ENCODE measurements at regions not wholly inside any gene's neighbourhood (a gene's known extent, or its start where the extent isn't known, plus 50 kb on each side); places are given as distances from the start of the nearest gene placed in this dataset.
"Not testable (repeated sequence)": the region's sequence is repeated elsewhere in the genome, so short reads cannot be mapped to it uniquely, and the experiment has no call there.

GRCh38 chr1:96525657-96526557, 195.7 kb upstream of the PTBP2 start:
- H3K36me3 Mint-ChIP-seq, result peaks cover 12 to 13% of the 10 kb centered on the region in 2 donors
- DNase-seq (no peak), ATAC-seq (ENCODE audit: low read depth in 2 of 2) (no peak)
- H3K4me1 Mint-ChIP-seq, result no peaks in the 10 kb centered on the region
- H3K9me3 Mint-ChIP-seq, result peaks cover 6 to 35% (median 23%) of the 10 kb centered on the region in 7 donors
- H3K4me3 Mint-ChIP-seq, result no peak overlapping the region
- no peak overlapping the region for H3K27ac Mint-ChIP-seq
- H3K27me3 Mint-ChIP-seq, result peaks cover 0 to 6% (median 0%) of the 10 kb centered on the region in 3 donors

GRCh38 chr1:96528672-96529071, 192.9 kb upstream of the PTBP2 start:
- Mint-ChIP-seq H3K36me3 (peaks cover 12 to 13% of the 10 kb centered on the region in 2 donors), H3K9me3 (peaks cover 6 to 40% (median 24%) of the 10 kb centered on the region in 7 donors)
- not testable (repeated sequence) for H3K4me1 Mint-ChIP-seq; H3K27me3 Mint-ChIP-seq; H3K4me3 Mint-ChIP-seq; ATAC-seq (ENCODE audit: low read depth in 2 of 2); DNase-seq; H3K27ac Mint-ChIP-seq

DNA sequence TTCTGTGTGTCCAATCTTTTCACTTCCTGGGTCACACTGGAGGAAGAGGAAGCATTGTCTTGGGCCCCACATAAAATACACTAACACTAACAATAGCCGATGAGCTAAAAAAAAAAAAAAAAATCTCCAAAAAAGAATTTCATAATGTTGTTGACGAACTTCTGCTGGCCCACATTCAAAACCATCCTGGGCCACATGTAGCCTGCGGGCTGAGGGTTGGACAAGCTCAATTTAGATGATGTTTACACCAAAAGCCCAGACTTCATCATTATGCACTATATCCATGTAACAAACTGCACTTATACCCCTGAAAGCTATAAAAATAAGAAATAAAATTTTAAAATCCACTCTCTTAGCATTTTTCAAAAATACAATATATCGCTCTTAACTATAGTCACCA, 187.8 kb upstream of the PTBP2 start:
- Mint-ChIP-seq H3K36me3 (peaks cover 3 to 6% of the 10 kb centered on the region in 2 donors), H3K27me3 (no peaks in the 10 kb centered on the region), H3K9me3 (peaks cover 2 to 17% (median 8%) of the 10 kb centered on the region in 7 donors), H3K27ac (no peak overlapping the region), H3K4me3 (no peak overlapping the region), H3K4me1 (no peaks in the 10 kb centered on the region)
- ATAC-seq (ENCODE audit: low read depth in 2 of 2), result no peak
- no peak for DNase-seq

GRCh38 chr1:96536581-96536980, 185.0 kb upstream of the PTBP2 start:
- Mint-ChIP-seq H3K4me3 (no peak overlapping the region), H3K27ac (no peak overlapping the region), H3K27me3 (no peaks in the 10 kb centered on the region), H3K4me1 (no peaks in the 10 kb centered on the region), H3K9me3 (peaks cover 0 to 2% (median 0%) of the 10 kb centered on the region in 7 donors), H3K36me3 (no peaks in the 10 kb centered on the region)
- ATAC-seq (ENCODE audit: low read depth in 2 of 2) (no peak), DNase-seq (no peak)

DNA sequence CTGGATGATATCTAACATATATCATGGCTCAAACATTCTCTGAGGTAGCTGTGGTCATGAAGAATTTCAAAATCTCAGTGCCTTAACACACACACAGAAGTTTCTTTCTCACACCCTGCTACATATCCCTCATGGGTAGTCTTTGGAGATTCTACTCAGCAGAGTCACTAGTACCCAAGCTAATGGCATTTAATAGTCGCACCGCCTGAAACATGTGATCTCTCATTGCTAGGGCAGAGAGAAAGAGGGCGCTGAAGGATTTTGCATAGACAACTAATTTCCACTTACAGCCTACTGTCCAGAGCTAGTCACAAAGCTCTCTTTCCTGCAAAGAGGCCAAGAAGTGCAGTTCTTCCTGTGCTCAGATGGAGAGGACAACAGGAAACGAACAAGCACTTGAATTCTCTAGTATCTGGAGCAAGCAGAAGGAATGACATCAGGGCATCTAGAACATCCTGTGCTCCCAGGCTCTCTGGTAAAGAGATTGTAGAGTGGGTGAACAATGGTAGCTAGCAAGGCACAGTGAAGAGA, 183.4 kb upstream of the PTBP2 start:
- DNase-seq, result no peak
- Mint-ChIP-seq H3K36me3 (no peaks in the 10 kb centered on the region), H3K27me3 (no peaks in the 10 kb centered on the region), H3K27ac (no peak overlapping the region), H3K9me3 (no peaks in the 10 kb centered on the region), H3K4me1 (no peaks in the 10 kb centered on the region), H3K4me3 (no peak overlapping the region)
- ATAC-seq (ENCODE audit: low read depth in 2 of 2), result no peak

DNA sequence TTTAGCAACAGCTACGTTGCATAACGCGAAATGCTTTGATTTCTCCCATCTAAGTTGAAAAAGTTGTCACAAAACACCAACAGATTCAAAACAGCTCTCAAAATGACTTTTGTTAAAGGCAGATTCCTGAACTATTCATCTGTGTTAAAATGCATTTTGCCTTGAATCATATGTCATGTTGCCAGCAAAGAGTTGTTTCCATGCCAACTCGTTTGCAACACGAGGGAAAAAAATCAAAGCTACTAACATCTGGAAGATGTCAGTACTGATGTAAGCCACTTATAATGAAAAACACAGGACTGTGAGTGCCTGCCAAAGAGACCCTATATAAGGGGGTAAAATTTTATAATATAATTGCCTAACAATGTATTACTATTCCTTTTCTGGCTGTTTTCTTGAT, 182.7 kb upstream of the PTBP2 start:
- H3K36me3 Mint-ChIP-seq, result no peaks in the 10 kb centered on the region
- H3K9me3 Mint-ChIP-seq, result no peaks in the 10 kb centered on the region
- DNase-seq (no peak), ATAC-seq (ENCODE audit: low read depth in 2 of 2) (no peak)
- H3K4me1 Mint-ChIP-seq, result no peaks in the 10 kb centered on the region
- no peaks in the 10 kb centered on the region for H3K27me3 Mint-ChIP-seq
- H3K27ac Mint-ChIP-seq, result no peak overlapping the region
- H3K4me3 Mint-ChIP-seq, result no peak overlapping the region

GRCh38 chr1:96541491-96541890, 180.1 kb upstream of the PTBP2 start:
- H3K9me3 Mint-ChIP-seq, result no peaks in the 10 kb centered on the region
- no peak overlapping the region for H3K27ac Mint-ChIP-seq
- H3K4me1 Mint-ChIP-seq, result no peaks in the 10 kb centered on the region
- no peaks in the 10 kb centered on the region for H3K27me3 Mint-ChIP-seq
- DNase-seq, result no peak
- no peak for ATAC-seq (ENCODE audit: low read depth in 2 of 2)
- no peak overlapping the region for H3K4me3 Mint-ChIP-seq
- H3K36me3 Mint-ChIP-seq, result no peaks in the 10 kb centered on the region

- Mint-ChIP-seq H3K4me3 (no peak overlapping the region), H3K9me3 (no peaks in the 10 kb centered on the region), H3K27me3 (no peaks in the 10 kb centered on the region)
Observed at GRCh38 chr1:96544051-96544830, 177.3 kb upstream of the PTBP2 start.

GRCh38 chr1:96544831-96545221, 176.8 kb upstream of the PTBP2 start:
- Mint-ChIP-seq H3K36me3 (no peaks in the 10 kb centered on the region), H3K4me3 (no peak overlapping the region), H3K27ac (no peak overlapping the region), H3K9me3 (no peaks in the 10 kb centered on the region), H3K4me1 (no peaks in the 10 kb centered on the region), H3K27me3 (no peaks in the 10 kb centered on the region)
- ATAC-seq (ENCODE audit: low read depth in 2 of 2) (no peak), DNase-seq (no peak)

More at GRCh38 chr1:96544051-96544830, 177.3 kb upstream of the PTBP2 start:
- DNase-seq (no peak), ATAC-seq (ENCODE audit: low read depth in 2 of 2) (no peak)
- Mint-ChIP-seq H3K36me3 (no peaks in the 10 kb centered on the region), H3K4me1 (no peaks in the 10 kb centered on the region), H3K27ac (no peak overlapping the region)

- Mint-ChIP-seq H3K36me3 (no peaks in the 10 kb centered on the region), H3K4me1 (no peaks in the 10 kb centered on the region), H3K4me3 (no peak overlapping the region), H3K27ac (no peak overlapping the region), H3K9me3 (no peaks in the 10 kb centered on the region), H3K27me3 (no peaks in the 10 kb centered on the region)
- DNase-seq (no peak), ATAC-seq (ENCODE audit: low read depth in 2 of 2) (no peak)
Observed at GRCh38 chr1:96545935-96546656, 175.5 kb upstream of the PTBP2 start.

- no peak for ATAC-seq (ENCODE audit: low read depth in 2 of 2)
Observed at GRCh38 chr1:96550061-96550460, 171.5 kb upstream of the PTBP2 start.

GRCh38 chr1:96552451-96552850, 169.1 kb upstream of the PTBP2 start:
- no peak for ATAC-seq (ENCODE audit: low read depth in 2 of 2)
- H3K36me3 Mint-ChIP-seq, result no peaks in the 10 kb centered on the region
- no peaks in the 10 kb centered on the region for H3K4me1 Mint-ChIP-seq
- no peak overlapping the region for H3K27ac Mint-ChIP-seq
- no peak overlapping the region for H3K4me3 Mint-ChIP-seq
- H3K27me3 Mint-ChIP-seq, result peaks cover 0 to 6% (median 0%) of the 10 kb centered on the region in 3 donors
- DNase-seq, result no peak
- H3K9me3 Mint-ChIP-seq, result peaks cover 0 to 1% (median 0%) of the 10 kb centered on the region in 7 donors

More at GRCh38 chr1:96550061-96550460, 171.5 kb upstream of the PTBP2 start:
- Mint-ChIP-seq H3K27ac (no peak overlapping the region), H3K4me3 (no peak overlapping the region), H3K27me3 (peaks cover 0 to 3% (median 0%) of the 10 kb centered on the region in 3 donors), H3K4me1 (no peaks in the 10 kb centered on the region), H3K9me3 (no peaks in the 10 kb centered on the region), H3K36me3 (no peaks in the 10 kb centered on the region)
- no peak for DNase-seq

- Mint-ChIP-seq H3K27me3 (peaks cover 0 to 6% (median 0%) of the 10 kb centered on the region in 3 donors), H3K27ac (no peak overlapping the region), H3K36me3 (no peaks in the 10 kb centered on the region), H3K9me3 (peaks cover 0 to 1% (median 0%) of the 10 kb centered on the region in 7 donors), H3K4me1 (no peaks in the 10 kb centered on the region), H3K4me3 (no peak overlapping the region)
- ATAC-seq (ENCODE audit: low read depth in 2 of 2), result no peak
- no peak for DNase-seq
Observed at GRCh38 chr1:96553811-96554210, 167.8 kb upstream of the PTBP2 start.

Measured in naive B cell (primary cell).